ENCODE measurements at regions not wholly inside any gene's neighbourhood (a gene's known extent, or its start where the extent isn't known, plus 50 kb on each side); places are given as distances from the start of the nearest gene placed in this dataset.

GRCh38 chr7:153422291-153423209 is 629.6 kb upstream of the DPP6 start:
- BruUV-seq (replicated peaks): no TSS peak
- no peak overlapping the region for H3K9ac ChIP-seq (ENCODE audit: insufficient read depth, low read depth, low read length)
- H2AFZ ChIP-seq (ENCODE audit: low read length): no peak overlapping the region
- no peak overlapping the region for H3K4me2 ChIP-seq (ENCODE audit: low read depth, low read length)
- no peaks in the 10 kb centered on the region for H3K4me1 ChIP-seq (ENCODE audit: insufficient read depth, low read length)
- no peaks in the 10 kb centered on the region for H4K20me1 ChIP-seq (ENCODE audit: insufficient read depth, low read length)
- H3K27ac ChIP-seq (ENCODE audit: extremely low read length, insufficient read depth, low read length): no peak overlapping the region
- intact Hi-C loops (cut with micrococcal nuclease; ENCODE audit: unreplicated experiment) (no loop called here), in situ Hi-C loops (cut with HindIII; ENCODE audit: extremely low pct_ligation_motif_present, low pct_unique_long_range_greater_than_20kb) (no loop called here)
- no peak overlapping the region for H3K4me3 ChIP-seq (replicated peaks in 1 of 3; ENCODE audit: insufficient read depth in 1 of 3, low read depth in 2 of 3, low read length in 3 of 3)
- H3K36me3 ChIP-seq (replicated peaks in 1 of 2; ENCODE audit: control insufficient read depth in 1 of 2, insufficient read depth in 2 of 2, low read length in 2 of 2): no peaks in the 10 kb centered on the region
- no peaks in the 10 kb centered on the region for H3K79me2 ChIP-seq (ENCODE audit: insufficient read depth, low read length)
- H3K9me3 ChIP-seq (ENCODE audit: low read length): 0 out of 2 replicates have a peak, but pooled peaks cover 4% of the 10 kb centered on the region
- POLR2A ChIA-PET: no interaction called here
- no peak for DNase-seq (ENCODE audit: low spot score)
- no peaks in the 10 kb centered on the region for H3K27me3 ChIP-seq (ENCODE audit: control insufficient read depth in 1 of 2, insufficient read depth in 2 of 2, low read length in 2 of 2)
- TF ChIP-seq CEBPG (CRISPR knock-in tag; IDR thresholded peaks at IDR 0.05): peak; percentile 20; the same call in 1 of the 2 replicates
- peak; percentile 54; the same call in 1 of the 2 replicates for TF ChIP-seq CEBPB (IDR thresholded peaks at IDR 0.05; ENCODE audit: borderline replicate concordance, low read depth, low read length)
- TF ChIP-seq, protein P1, sequence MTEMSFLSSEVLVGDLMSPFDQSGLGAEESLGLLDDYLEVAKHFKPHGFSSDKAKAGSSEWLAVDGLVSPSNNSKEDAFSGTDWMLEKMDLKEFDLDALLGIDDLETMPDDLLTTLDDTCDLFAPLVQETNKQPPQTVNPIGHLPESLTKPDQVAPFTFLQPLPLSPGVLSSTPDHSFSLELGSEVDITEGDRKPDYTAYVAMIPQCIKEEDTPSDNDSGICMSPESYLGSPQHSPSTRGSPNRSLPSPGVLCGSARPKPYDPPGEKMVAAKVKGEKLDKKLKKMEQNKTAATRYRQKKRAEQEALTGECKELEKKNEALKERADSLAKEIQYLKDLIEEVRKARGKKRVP (CRISPR knock-in tag; IDR thresholded peaks at IDR 0.05): peak in 1 of 2 experiments; percentile 72; a peak in 2 of 4 replicates
- no peak for TF ChIP-seq ATAD3A (CRISPR knock-in tag; IDR thresholded peaks at IDR 0.05)
- no peak for ATAC-seq
- CTCF ChIA-PET (ENCODE audit: low intra/inter-chr PET ratio, low total read pairs): no interaction called here
- FAIRE-seq: no peak
- WGBS (ENCODE audit: low lambda C conversion rate): 15% methylated on average over 8 of the region's 9 CpGs

- no peaks in the 10 kb centered on the region for H3K79me2 ChIP-seq (ENCODE audit: insufficient read depth, low read length)
- peaks cover 4% of the 10 kb centered on the region; the same call in 1 of the 2 replicates for H3K9me3 ChIP-seq (ENCODE audit: low read length)
- no peak overlapping the region for H3K9ac ChIP-seq (ENCODE audit: insufficient read depth, low read depth, low read length)
- H3K4me2 ChIP-seq (ENCODE audit: low read depth, low read length): no peak overlapping the region
- DNase-seq (ENCODE audit: low spot score): no peak
- H3K27me3 ChIP-seq (ENCODE audit: control insufficient read depth in 1 of 2, insufficient read depth in 2 of 2, low read length in 2 of 2): no peaks in the 10 kb centered on the region
- ChIA-PET CTCF (ENCODE audit: low intra/inter-chr PET ratio, low total read pairs) (no interaction called here), POLR2A (no interaction called here)
- no peaks in the 10 kb centered on the region for H3K36me3 ChIP-seq (replicated peaks in 1 of 2; ENCODE audit: control insufficient read depth in 1 of 2, insufficient read depth in 2 of 2, low read length in 2 of 2)
- 22% methylated on average over 2 of the region's 2 CpGs for WGBS (ENCODE audit: low lambda C conversion rate)
- ATAC-seq: no peak
- H3K4me1 ChIP-seq (ENCODE audit: insufficient read depth, low read length): no peaks in the 10 kb centered on the region
- BruUV-seq (replicated peaks): no TSS peak
- in situ Hi-C loops (cut with HindIII; ENCODE audit: extremely low pct_ligation_motif_present, low pct_unique_long_range_greater_than_20kb) (no loop called here), intact Hi-C loops (cut with micrococcal nuclease; ENCODE audit: unreplicated experiment) (no loop called here)
- no peak overlapping the region for H2AFZ ChIP-seq (ENCODE audit: low read length)
- TF ChIP-seq THAP9 (CRISPR knock-in tag; IDR thresholded peaks at IDR 0.05; ENCODE audit: borderline replicate concordance) (no peak), ZNF17 (CRISPR knock-in tag; IDR thresholded peaks at IDR 0.05) (no peak), CBX5 (CRISPR knock-in tag; IDR thresholded peaks at IDR 0.05; ENCODE audit: borderline replicate concordance) (no peak), TBP (CRISPR knock-in tag; IDR thresholded peaks at IDR 0.05) (no peak), ZC3H13 (CRISPR knock-in tag; IDR thresholded peaks at IDR 0.05) (no peak), ZNF816 (CRISPR knock-in tag; IDR thresholded peaks at IDR 0.05; ENCODE audit: borderline replicate concordance) (no peak), ZBTB21 (CRISPR knock-in tag; IDR thresholded peaks at IDR 0.05) (no peak), ZNF446 (CRISPR knock-in tag; IDR thresholded peaks at IDR 0.05) (no peak)
- no peak overlapping the region for H3K4me3 ChIP-seq (replicated peaks in 1 of 3; ENCODE audit: insufficient read depth in 1 of 3, low read depth in 2 of 3, low read length in 3 of 3)
- H3K27ac ChIP-seq (ENCODE audit: extremely low read length, insufficient read depth, low read length): no peak overlapping the region
- FAIRE-seq: no peak
- H4K20me1 ChIP-seq (ENCODE audit: insufficient read depth, low read length): no peaks in the 10 kb centered on the region
These were observed 629.0 kb upstream of the DPP6 start for GRCh38 chr7:153423210-153423590.
